SK-N-SH (cell line): ENCODE measurements at regions not wholly inside any gene's neighbourhood (a gene's known extent, or its start where the extent isn't known, plus 50 kb on each side); places are given as distances from the start of the nearest gene placed in this dataset.

Experiments
- CHD2 ChIP-seq: fragments of 150-350 bp; IDR thresholded peaks from 2 replicates; pipeline ENCODE4 v1.6.1; 2018; ENCODE audit warnings: low read length; ENCODE audit not compliant: partially characterized antibody
- CTCF ChIP-seq: fragments of 200-600 bp; sonication (generic); IDR thresholded peaks from 2 replicates; pipeline ENCODE4 v1.6.1; 2017; ENCODE audit warnings: antibody characterized with exemption, mild to moderate bottlenecking, moderate library complexity
- EP300 ChIP-seq, 2 experiments: IDR thresholded peaks; 2 replicates each; pipeline versions ENCODE4 v1.4.0 to v1.6.1; 2012; ENCODE audit warnings: borderline replicate concordance in 1 of 2, low read depth in 1 of 2, low read length in 1 of 2
- GABPA ChIP-seq: IDR thresholded peaks from 2 replicates; pipeline ENCODE4 v1.4.0; 2012; ENCODE audit warnings: low read depth, mild to moderate bottlenecking
- POLR2AphosphoS5 ChIP-seq: IDR thresholded peaks from 2 replicates; pipeline ENCODE4 v1.6.1; 2012; ENCODE audit warnings: low read depth, low read length
- RFX5 ChIP-seq: IDR thresholded peaks from 2 replicates; pipeline ENCODE4 v1.6.1; 2012; ENCODE audit warnings: mild to moderate bottlenecking, improper control_type of control experiment, low read length
- SMC3 ChIP-seq: IDR thresholded peaks from 2 replicates; pipeline ENCODE4 v1.6.1; 2012; ENCODE audit warnings: low read depth, low read length, improper control_type of control experiment
- TCF12 ChIP-seq: IDR thresholded peaks from 2 replicates; pipeline ENCODE4 v1.4.0; 2012
- ZBTB33 ChIP-seq: IDR thresholded peaks from 2 replicates; pipeline ENCODE4 v1.4.0; 2012; ENCODE audit warnings: low read depth, borderline replicate concordance

GRCh38 chr3:147924755-147925154 lies 515.6 kb downstream of the ZIC1 start:
- TF ChIP-seq SMC3 (no peak), POLR2AphosphoS5 (no peak), CTCF (no peak), EP300 (IDR thresholded peaks at IDR 0.05; ENCODE audit: borderline replicate concordance in 1 of 2, low read depth in 1 of 2, low read length in 1 of 2) (no peak), GABPA (no peak), RFX5 (no peak), TCF12 (no peak), CHD2 (no peak), ZBTB33 (no peak)
